GM23338 (cell line): ENCODE measurements at regions not wholly inside any gene's neighbourhood (a gene's known extent, or its start where the extent isn't known, plus 50 kb on each side); places are given as distances from the start of the nearest gene placed in this dataset.

Experiments used
- ATAC-seq: fragments of 200-7000 bp; cut with Tn5 transposase; 3 replicates; pipeline ENCODE4 v1.9.1; 2020
- DNase-seq: peaks from one replicate; pipeline ENCODE4 v3.0.0-alpha.2; 2015; ENCODE audit warnings: low spot score
- H2AFZ ChIP-seq: fragments of 200-600 bp; sonication (generic); 2 replicates; pipeline ENCODE4 v1.8.0; 2016; ENCODE audit warnings: antibody characterized with exemption, mild to moderate bottlenecking, moderate library complexity
- H3F3A ChIP-seq: fragments of 200-600 bp; sonication (generic); replicated peaks from 2 replicates; pipeline ENCODE4 v1.8.0; 2017; ENCODE audit warnings: antibody characterized with exemption, mixed run types, low read depth
- H3K27ac ChIP-seq: fragments of 200-600 bp; sonication (generic); 2 replicates; pipeline ENCODE4 v1.6.1; 2016; ENCODE audit warnings: low read depth
- H3K27me3 ChIP-seq: fragments of 200-600 bp; sonication (generic); 2 replicates; pipeline ENCODE4 v1.8.0; 2016; ENCODE audit warnings: mild to moderate bottlenecking, mixed run types, moderate library complexity; ENCODE audit not compliant: insufficient read depth
- H3K36me3 ChIP-seq: fragments of 200-600 bp; sonication (generic); 2 replicates; pipeline ENCODE4 v1.8.0; 2016; ENCODE audit warnings: mild to moderate bottlenecking; ENCODE audit not compliant: insufficient read depth
- H3K4me1 ChIP-seq: fragments of 200-600 bp; sonication (generic); 2 replicates; pipeline ENCODE4 v1.8.0; 2016; ENCODE audit warnings: mild to moderate bottlenecking, moderate library complexity; ENCODE audit not compliant: insufficient read depth
- H3K4me2 ChIP-seq: fragments of 200-600 bp; sonication (generic); 2 replicates; pipeline ENCODE4 v1.7.1; 2017; ENCODE audit warnings: mixed run types
- H3K4me3 ChIP-seq: fragments of 200-600 bp; sonication (generic); 2 replicates; pipeline ENCODE4 v1.6.1; 2016; ENCODE audit warnings: mixed run types
- H3K79me2 ChIP-seq: fragments of 200-600 bp; sonication (generic); replicated peaks from 2 replicates; pipeline ENCODE4 v1.8.0; 2017; ENCODE audit warnings: mild to moderate bottlenecking; ENCODE audit not compliant: insufficient read depth
- H3K9me2 ChIP-seq: fragments of 200-600 bp; sonication (generic); 2 replicates; pipeline ENCODE4 v1.8.0; 2017; ENCODE audit not compliant: insufficient read depth
- H4K20me1 ChIP-seq: fragments of 200-600 bp; sonication (generic); replicated peaks from 2 replicates; pipeline ENCODE4 v1.8.0; 2017; ENCODE audit warnings: mild to moderate bottlenecking; ENCODE audit not compliant: insufficient read depth
- H3K27ac Mint-ChIP-seq: 2 replicates; pipeline ENCODE4 v1.8.0; 2020; ENCODE audit warnings: inconsistent platforms, mild to moderate bottlenecking, moderate library complexity, mixed read lengths
- H3K27me3 Mint-ChIP-seq: 3 replicates; pipeline ENCODE4 v1.8.0; 2022; ENCODE audit warnings: low read depth, mild to moderate bottlenecking, moderate library complexity, mixed read lengths, inconsistent platforms; ENCODE audit not compliant: insufficient read depth, poor library complexity
- H3K36me3 Mint-ChIP-seq: 3 replicates; pipeline ENCODE4 v1.8.0; 2021; ENCODE audit warnings: low read depth, mild to moderate bottlenecking, inconsistent platforms, moderate library complexity, mixed read lengths
- H3K4me1 Mint-ChIP-seq: 3 replicates; pipeline ENCODE4 v1.8.0; 2020; ENCODE audit warnings: mild to moderate bottlenecking, inconsistent platforms, mixed read lengths
- H3K4me3 Mint-ChIP-seq: 3 replicates; pipeline ENCODE4 v1.8.0; 2021; ENCODE audit warnings: moderate library complexity, mild to moderate bottlenecking, inconsistent platforms, mixed read lengths
- H3K9me3 Mint-ChIP-seq: 3 replicates; pipeline ENCODE4 v1.8.0; 2020; ENCODE audit warnings: moderate library complexity, mild to moderate bottlenecking, inconsistent platforms, mixed read lengths
- CREB1 ChIP-seq: fragments of 250-450 bp; sonication (Bioruptor Pico); IDR thresholded peaks from 2 replicates; pipeline ENCODE4 v1.5.0; 2020; ENCODE audit warnings: low read depth, mild to moderate bottlenecking, moderate library complexity
- EZH2 ChIP-seq: fragments of 200-600 bp; sonication (generic); IDR thresholded peaks from one replicate; pipeline ENCODE4 v1.8.0; 2017; ENCODE audit warnings: antibody characterized with exemption, mild to moderate bottlenecking, low read depth; ENCODE audit not compliant: unreplicated experiment
- EZH2phosphoT487 ChIP-seq: fragments of 200-600 bp; sonication (generic); IDR thresholded peaks from one replicate; pipeline ENCODE4 v1.8.1; 2018; ENCODE audit warnings: antibody characterized with exemption; ENCODE audit not compliant: unreplicated experiment
- JUNB ChIP-seq: IDR thresholded peaks from one replicate; pipeline ENCODE4 v1.6.1; 2016; ENCODE audit warnings: antibody characterized with exemption; ENCODE audit not compliant: unreplicated experiment
- NANOG ChIP-seq: IDR thresholded peaks from 2 replicates; pipeline ENCODE4 v1.6.1; 2016; ENCODE audit warnings: antibody characterized with exemption, borderline replicate concordance
- POLR2AphosphoS5 ChIP-seq: IDR thresholded peaks from 2 replicates; pipeline ENCODE4 v1.6.1; 2016; ENCODE audit warnings: antibody characterized with exemption, low read depth
- STAT1 ChIP-seq: IDR thresholded peaks from one replicate; pipeline ENCODE4 v1.6.1; 2016; ENCODE audit warnings: antibody characterized with exemption; ENCODE audit not compliant: unreplicated experiment
- ZNF114 ChIP-seq: fragments of 250-450 bp; sonication (Bioruptor Pico); IDR thresholded peaks from 2 replicates; pipeline ENCODE4 v1.5.0; 2020; ENCODE audit warnings: mild to moderate bottlenecking, moderate library complexity
- ZNF331 ChIP-seq: fragments of 250-450 bp; sonication (Bioruptor Pico); IDR thresholded peaks from 2 replicates; pipeline ENCODE4 v1.5.0; 2020; ENCODE audit warnings: low read depth, mild to moderate bottlenecking, moderate library complexity
- TF ChIP-seq, protein P1 (sequence below), 2 experiments: fragments of 200-600 bp in 1 of 2; sonication (generic) in 1 of 2; conservative IDR thresholded peaks; 2 replicates each; pipeline versions ENCODE4 v1.5.1 to v1.6.1; 2016 to 2017; ENCODE audit warnings: antibody characterized with exemption in 2 of 2, low read depth in 2 of 2, mild to moderate bottlenecking in 2 of 2, moderate library complexity in 1 of 2
- TF ChIP-seq, protein P2 (sequence below): fragments of 250-450 bp; sonication (Bioruptor Pico); IDR thresholded peaks from 2 replicates; pipeline ENCODE4 v1.5.0; 2020; ENCODE audit warnings: mild to moderate bottlenecking, moderate library complexity
- TF ChIP-seq, protein P3 (sequence below): IDR thresholded peaks from 2 replicates; pipeline ENCODE4 v1.6.1; 2016; ENCODE audit warnings: antibody characterized with exemption
- TF ChIP-seq, protein P4 (sequence below): IDR thresholded peaks from one replicate; pipeline ENCODE4 v1.6.1; 2018; ENCODE audit warnings: antibody characterized with exemption; ENCODE audit not compliant: unreplicated experiment

DNA sequence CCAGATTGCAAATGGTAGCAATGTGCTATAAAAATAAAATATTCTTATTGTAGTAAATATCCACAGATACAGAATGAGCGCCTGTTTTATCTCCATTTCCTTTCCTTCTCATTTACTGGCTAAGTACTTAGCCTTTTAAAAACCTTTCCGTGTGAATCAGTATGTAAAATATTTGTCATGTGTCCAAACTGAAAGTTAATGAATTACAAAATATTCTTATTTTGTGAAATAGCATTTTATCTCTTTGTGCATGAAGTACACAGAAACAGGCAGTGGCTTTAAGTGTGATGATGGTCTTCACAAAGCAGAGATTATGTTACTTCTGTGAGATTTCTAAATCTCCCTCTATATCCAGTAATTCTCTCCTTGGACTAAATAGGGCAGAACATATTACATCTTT lies 56.7 kb upstream of the KIAA1217 start:
- peaks cover 6% of the 10 kb centered on the region for H3K27me3 Mint-ChIP-seq
- no peak overlapping the region for H3K27ac Mint-ChIP-seq
- TF ChIP-seq, protein P1, sequence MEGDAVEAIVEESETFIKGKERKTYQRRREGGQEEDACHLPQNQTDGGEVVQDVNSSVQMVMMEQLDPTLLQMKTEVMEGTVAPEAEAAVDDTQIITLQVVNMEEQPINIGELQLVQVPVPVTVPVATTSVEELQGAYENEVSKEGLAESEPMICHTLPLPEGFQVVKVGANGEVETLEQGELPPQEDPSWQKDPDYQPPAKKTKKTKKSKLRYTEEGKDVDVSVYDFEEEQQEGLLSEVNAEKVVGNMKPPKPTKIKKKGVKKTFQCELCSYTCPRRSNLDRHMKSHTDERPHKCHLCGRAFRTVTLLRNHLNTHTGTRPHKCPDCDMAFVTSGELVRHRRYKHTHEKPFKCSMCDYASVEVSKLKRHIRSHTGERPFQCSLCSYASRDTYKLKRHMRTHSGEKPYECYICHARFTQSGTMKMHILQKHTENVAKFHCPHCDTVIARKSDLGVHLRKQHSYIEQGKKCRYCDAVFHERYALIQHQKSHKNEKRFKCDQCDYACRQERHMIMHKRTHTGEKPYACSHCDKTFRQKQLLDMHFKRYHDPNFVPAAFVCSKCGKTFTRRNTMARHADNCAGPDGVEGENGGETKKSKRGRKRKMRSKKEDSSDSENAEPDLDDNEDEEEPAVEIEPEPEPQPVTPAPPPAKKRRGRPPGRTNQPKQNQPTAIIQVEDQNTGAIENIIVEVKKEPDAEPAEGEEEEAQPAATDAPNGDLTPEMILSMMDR (conservative IDR thresholded peaks at IDR 0.05; ENCODE audit: low read depth in 2 of 2), result no peak
- TF ChIP-seq EZH2 (no peak), CREB1 (no peak), EZH2phosphoT487 (no peak), POLR2AphosphoS5 (no peak), JUNB (no peak), STAT1 (no peak), ZNF331 (no peak), ZNF114 (no peak), NANOG (no peak)
- TF ChIP-seq, protein P2, sequence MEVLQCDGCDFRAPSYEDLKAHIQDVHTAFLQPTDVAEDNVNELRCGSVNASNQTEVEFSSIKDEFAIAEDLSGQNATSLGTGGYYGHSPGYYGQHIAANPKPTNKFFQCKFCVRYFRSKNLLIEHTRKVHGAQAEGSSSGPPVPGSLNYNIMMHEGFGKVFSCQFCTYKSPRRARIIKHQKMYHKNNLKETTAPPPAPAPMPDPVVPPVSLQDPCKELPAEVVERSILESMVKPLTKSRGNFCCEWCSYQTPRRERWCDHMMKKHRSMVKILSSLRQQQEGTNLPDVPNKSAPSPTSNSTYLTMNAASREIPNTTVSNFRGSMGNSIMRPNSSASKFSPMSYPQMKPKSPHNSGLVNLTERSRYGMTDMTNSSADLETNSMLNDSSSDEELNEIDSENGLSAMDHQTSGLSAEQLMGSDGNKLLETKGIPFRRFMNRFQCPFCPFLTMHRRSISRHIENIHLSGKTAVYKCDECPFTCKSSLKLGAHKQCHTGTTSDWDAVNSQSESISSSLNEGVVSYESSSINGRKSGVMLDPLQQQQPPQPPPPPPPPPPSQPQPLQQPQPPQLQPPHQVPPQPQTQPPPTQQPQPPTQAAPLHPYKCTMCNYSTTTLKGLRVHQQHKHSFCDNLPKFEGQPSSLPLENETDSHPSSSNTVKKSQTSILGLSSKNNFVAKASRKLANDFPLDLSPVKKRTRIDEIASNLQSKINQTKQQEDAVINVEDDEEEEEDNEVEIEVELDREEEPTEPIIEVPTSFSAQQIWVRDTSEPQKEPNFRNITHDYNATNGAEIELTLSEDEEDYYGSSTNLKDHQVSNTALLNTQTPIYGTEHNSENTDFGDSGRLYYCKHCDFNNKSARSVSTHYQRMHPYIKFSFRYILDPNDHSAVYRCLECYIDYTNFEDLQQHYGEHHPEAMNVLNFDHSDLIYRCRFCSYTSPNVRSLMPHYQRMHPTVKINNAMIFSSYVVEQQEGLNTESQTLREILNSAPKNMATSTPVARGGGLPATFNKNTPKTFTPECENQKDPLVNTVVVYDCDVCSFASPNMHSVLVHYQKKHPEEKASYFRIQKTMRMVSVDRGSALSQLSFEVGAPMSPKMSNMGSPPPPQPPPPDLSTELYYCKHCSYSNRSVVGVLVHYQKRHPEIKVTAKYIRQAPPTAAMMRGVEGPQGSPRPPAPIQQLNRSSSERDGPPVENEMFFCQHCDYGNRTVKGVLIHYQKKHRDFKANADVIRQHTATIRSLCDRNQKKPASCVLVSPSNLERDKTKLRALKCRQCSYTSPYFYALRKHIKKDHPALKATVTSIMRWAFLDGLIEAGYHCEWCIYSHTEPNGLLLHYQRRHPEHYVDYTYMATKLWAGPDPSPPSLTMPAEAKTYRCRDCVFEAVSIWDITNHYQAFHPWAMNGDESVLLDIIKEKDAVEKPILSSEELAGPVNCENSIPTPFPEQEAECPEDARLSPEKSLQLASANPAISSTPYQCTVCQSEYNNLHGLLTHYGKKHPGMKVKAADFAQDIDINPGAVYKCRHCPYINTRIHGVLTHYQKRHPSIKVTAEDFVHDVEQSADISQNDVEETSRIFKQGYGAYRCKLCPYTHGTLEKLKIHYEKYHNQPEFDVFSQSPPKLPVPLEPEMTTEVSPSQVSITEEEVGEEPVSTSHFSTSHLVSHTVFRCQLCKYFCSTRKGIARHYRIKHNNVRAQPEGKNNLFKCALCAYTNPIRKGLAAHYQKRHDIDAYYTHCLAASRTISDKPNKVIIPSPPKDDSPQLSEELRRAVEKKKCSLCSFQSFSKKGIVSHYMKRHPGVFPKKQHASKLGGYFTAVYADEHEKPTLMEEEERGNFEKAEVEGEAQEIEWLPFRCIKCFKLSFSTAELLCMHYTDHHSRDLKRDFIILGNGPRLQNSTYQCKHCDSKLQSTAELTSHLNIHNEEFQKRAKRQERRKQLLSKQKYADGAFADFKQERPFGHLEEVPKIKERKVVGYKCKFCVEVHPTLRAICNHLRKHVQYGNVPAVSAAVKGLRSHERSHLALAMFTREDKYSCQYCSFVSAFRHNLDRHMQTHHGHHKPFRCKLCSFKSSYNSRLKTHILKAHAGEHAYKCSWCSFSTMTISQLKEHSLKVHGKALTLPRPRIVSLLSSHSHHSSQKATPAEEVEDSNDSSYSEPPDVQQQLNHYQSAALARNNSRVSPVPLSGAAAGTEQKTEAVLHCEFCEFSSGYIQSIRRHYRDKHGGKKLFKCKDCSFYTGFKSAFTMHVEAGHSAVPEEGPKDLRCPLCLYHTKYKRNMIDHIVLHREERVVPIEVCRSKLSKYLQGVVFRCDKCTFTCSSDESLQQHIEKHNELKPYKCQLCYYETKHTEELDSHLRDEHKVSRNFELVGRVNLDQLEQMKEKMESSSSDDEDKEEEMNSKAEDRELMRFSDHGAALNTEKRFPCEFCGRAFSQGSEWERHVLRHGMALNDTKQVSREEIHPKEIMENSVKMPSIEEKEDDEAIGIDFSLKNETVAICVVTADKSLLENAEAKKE (CRISPR knock-in tag), result no peak
- TF ChIP-seq, protein P3, sequence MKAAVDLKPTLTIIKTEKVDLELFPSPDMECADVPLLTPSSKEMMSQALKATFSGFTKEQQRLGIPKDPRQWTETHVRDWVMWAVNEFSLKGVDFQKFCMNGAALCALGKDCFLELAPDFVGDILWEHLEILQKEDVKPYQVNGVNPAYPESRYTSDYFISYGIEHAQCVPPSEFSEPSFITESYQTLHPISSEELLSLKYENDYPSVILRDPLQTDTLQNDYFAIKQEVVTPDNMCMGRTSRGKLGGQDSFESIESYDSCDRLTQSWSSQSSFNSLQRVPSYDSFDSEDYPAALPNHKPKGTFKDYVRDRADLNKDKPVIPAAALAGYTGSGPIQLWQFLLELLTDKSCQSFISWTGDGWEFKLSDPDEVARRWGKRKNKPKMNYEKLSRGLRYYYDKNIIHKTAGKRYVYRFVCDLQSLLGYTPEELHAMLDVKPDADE, result no peak
- TF ChIP-seq, protein P4, sequence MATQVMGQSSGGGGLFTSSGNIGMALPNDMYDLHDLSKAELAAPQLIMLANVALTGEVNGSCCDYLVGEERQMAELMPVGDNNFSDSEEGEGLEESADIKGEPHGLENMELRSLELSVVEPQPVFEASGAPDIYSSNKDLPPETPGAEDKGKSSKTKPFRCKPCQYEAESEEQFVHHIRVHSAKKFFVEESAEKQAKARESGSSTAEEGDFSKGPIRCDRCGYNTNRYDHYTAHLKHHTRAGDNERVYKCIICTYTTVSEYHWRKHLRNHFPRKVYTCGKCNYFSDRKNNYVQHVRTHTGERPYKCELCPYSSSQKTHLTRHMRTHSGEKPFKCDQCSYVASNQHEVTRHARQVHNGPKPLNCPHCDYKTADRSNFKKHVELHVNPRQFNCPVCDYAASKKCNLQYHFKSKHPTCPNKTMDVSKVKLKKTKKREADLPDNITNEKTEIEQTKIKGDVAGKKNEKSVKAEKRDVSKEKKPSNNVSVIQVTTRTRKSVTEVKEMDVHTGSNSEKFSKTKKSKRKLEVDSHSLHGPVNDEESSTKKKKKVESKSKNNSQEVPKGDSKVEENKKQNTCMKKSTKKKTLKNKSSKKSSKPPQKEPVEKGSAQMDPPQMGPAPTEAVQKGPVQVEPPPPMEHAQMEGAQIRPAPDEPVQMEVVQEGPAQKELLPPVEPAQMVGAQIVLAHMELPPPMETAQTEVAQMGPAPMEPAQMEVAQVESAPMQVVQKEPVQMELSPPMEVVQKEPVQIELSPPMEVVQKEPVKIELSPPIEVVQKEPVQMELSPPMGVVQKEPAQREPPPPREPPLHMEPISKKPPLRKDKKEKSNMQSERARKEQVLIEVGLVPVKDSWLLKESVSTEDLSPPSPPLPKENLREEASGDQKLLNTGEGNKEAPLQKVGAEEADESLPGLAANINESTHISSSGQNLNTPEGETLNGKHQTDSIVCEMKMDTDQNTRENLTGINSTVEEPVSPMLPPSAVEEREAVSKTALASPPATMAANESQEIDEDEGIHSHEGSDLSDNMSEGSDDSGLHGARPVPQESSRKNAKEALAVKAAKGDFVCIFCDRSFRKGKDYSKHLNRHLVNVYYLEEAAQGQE, result no peak
- H2AFZ ChIP-seq, result no peak overlapping the region
- no peaks in the 10 kb centered on the region for H3K9me2 ChIP-seq
- no peaks in the 10 kb centered on the region; the same call in 2 of the 3 replicates for H3K9me3 Mint-ChIP-seq
- H3K27ac ChIP-seq, result no peak overlapping the region
- no peak overlapping the region for H3K4me3 ChIP-seq
- ATAC-seq, result no peak
- H3K36me3 Mint-ChIP-seq, result no peaks in the 10 kb centered on the region
- H3K4me1 ChIP-seq, result no peaks in the 10 kb centered on the region
- no peak overlapping the region for H3K4me3 Mint-ChIP-seq
- H3K4me1 Mint-ChIP-seq, result peaks cover 5% of the 10 kb centered on the region; the same call in 2 of the 3 replicates
- H4K20me1 ChIP-seq, result no peaks in the 10 kb centered on the region
- H3K36me3 ChIP-seq, result no peaks in the 10 kb centered on the region
- no peak overlapping the region for H3K4me2 ChIP-seq
- H3F3A ChIP-seq, result no peaks in the 10 kb centered on the region
- no peaks in the 10 kb centered on the region for H3K27me3 ChIP-seq
- DNase-seq, result no peak
- H3K79me2 ChIP-seq, result no peaks in the 10 kb centered on the region
